ENCODE measurements at regions not wholly inside any gene's neighbourhood (a gene's known extent, or its start where the extent isn't known, plus 50 kb on each side); places are given as distances from the start of the nearest gene placed in this dataset.
A peak's percentile ranks its signal among the peaks of the same experiment; 100 is the strongest.
"Not testable (repeated sequence)": the region's sequence is repeated elsewhere in the genome, so short reads cannot be mapped to it uniquely, and the experiment has no call there.

DNA sequence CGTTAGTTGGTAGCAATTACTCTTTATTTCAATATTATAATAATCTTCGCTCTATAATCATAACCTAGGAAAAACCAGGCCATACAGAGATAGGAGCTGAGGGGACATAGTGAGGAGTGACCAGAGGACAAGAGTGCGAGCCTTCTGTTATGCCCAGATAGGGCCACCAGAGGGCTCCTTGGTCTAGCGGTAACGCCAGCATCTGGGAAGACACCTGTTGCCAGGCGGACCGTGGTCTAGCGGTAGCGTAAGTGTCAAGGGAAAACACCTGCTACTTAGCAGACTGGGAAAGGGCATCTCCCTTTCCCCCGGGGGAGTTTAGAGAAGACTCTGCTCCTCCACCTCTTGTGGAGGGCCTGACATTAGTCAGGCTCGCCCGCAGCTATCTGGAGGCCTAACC, 1395.1 kb downstream of the ADGRL3 start:
- TF ChIP-seq EZH2 (IDR thresholded peaks at IDR 0.05; ENCODE audit: low read length) = not testable (repeated sequence)
- TF ChIP-seq, protein P1, sequence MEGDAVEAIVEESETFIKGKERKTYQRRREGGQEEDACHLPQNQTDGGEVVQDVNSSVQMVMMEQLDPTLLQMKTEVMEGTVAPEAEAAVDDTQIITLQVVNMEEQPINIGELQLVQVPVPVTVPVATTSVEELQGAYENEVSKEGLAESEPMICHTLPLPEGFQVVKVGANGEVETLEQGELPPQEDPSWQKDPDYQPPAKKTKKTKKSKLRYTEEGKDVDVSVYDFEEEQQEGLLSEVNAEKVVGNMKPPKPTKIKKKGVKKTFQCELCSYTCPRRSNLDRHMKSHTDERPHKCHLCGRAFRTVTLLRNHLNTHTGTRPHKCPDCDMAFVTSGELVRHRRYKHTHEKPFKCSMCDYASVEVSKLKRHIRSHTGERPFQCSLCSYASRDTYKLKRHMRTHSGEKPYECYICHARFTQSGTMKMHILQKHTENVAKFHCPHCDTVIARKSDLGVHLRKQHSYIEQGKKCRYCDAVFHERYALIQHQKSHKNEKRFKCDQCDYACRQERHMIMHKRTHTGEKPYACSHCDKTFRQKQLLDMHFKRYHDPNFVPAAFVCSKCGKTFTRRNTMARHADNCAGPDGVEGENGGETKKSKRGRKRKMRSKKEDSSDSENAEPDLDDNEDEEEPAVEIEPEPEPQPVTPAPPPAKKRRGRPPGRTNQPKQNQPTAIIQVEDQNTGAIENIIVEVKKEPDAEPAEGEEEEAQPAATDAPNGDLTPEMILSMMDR (optimal IDR thresholded peaks at IDR 0.05 in 1 of 3, IDR thresholded peaks at IDR 0.05 in 1 of 3, conservative IDR thresholded peaks at IDR 0.05 in 1 of 3; ENCODE audit: extremely low read depth in 1 of 3, insufficient read depth in 2 of 3, low read length in 3 of 3) = peak in 1 of 3 experiments; percentile 39

Measured in keratinocyte (primary cell).